GM12892 (cell line): ENCODE measurements at regions not wholly inside any gene's neighbourhood (a gene's known extent, or its start where the extent isn't known, plus 50 kb on each side); places are given as distances from the start of the nearest gene placed in this dataset.

ENCODE experiments used
- POLR2A ChIP-seq: IDR thresholded peaks from 2 replicates; pipeline ENCODE4 v1.6.1; 2011; ENCODE audit warnings: low read depth, low read length, control low read depth
- POLR2AphosphoS5 ChIP-seq: IDR thresholded peaks from 2 replicates; pipeline ENCODE4 v1.6.1; 2011; ENCODE audit warnings: low read depth, low read length, control low read depth
- TAF1 ChIP-seq: IDR thresholded peaks from 2 replicates; pipeline ENCODE4 v1.6.1; 2011; ENCODE audit warnings: low read depth, mild to moderate bottlenecking, control low read depth, low read length, borderline replicate concordance

DNA sequence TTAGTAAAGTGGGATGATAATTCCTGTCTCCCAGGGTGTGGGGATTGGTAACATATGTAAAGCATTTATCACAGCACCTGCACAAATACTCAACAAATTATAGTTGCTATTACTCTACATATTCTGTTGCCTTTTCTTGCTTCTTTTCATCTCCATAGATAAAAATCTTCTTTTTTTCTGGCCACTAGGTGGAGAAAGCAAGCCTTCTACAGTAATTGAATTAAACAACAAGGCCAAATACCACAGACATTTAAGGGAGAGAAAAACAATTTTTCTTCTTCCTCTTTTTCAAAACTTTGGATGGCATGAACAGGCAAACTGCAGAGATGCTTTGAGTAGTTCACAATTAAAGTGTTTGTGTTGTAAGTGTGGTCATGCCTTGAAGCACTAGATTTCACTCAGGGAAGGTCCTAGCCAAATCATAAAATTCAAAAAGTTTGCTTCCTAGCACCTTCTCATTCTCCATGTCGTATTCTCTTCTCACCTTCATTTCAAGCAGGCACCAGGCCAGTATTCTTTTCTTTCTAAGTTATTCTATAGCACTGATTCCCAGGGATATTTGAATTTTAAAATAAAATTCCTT, 493.4 kb upstream of the TGFBR2 start:
- TF ChIP-seq POLR2A: no peak
- no peak for TF ChIP-seq TAF1
- no peak for TF ChIP-seq POLR2AphosphoS5
